ENCODE measurements at regions not wholly inside any gene's neighbourhood (a gene's known extent, or its start where the extent isn't known, plus 50 kb on each side); places are given as distances from the start of the nearest gene placed in this dataset.
A peak's percentile ranks its signal among the peaks of the same experiment; 100 is the strongest.

DNA sequence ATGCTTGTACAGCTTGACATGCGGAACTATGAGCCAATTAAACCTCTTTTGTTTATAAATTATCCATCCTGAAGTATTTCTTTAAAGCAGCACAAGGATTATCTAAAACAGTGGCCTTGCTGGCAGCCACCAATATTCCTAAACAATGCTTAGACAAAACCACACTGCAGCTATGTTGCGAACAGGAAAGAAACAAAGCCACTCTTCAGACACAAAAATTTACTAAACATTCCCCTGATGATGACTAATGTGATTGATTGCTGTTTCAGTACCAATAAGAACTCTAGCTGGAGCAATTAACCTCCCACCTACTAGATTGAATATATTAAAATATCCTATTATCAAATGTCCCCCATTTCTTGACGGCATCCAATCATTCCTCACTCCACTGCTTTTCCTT lies 325.8 kb upstream of the REG3G start:
- Histone ChIP-seq H3K27me3 (ENCODE audit: control insufficient read depth in 3 of 3, insufficient read depth in 3 of 3, low read length in 3 of 3) (no peaks in the 10 kb centered on the region), H3K9me3 (ENCODE audit: control insufficient read depth in 2 of 2, insufficient read depth in 1 of 2, low read depth in 1 of 2, low read length in 1 of 2) (no peaks in the 10 kb centered on the region), H3K27ac (ENCODE audit: low read depth in 1 of 3, low read length in 2 of 3) (no peak overlapping the region), H3K4me3 (ENCODE audit: low read depth in 1 of 3, low read length in 3 of 3) (no peak overlapping the region), H3K4me1 (ENCODE audit: control insufficient read depth in 3 of 3, insufficient read depth in 2 of 3, low read depth in 1 of 3, low read length in 2 of 3) (no peaks in the 10 kb centered on the region), H3K36me3 (ENCODE audit: control insufficient read depth in 3 of 3, insufficient read depth in 2 of 3, low read depth in 1 of 3, low read length in 3 of 3) (no peaks in the 10 kb centered on the region)
- FAIRE-seq = no peak
- WGBS, 3 donors = 63 to 79% (median 78%) methylated on average over 3 of the region's 3 CpGs
- no peak for DNase-seq

- DNase-seq (no peak), FAIRE-seq (no peak)
- Histone ChIP-seq H3K4me3 (ENCODE audit: low read depth in 1 of 3, low read length in 3 of 3) (no peak overlapping the region), H3K27me3 (ENCODE audit: control insufficient read depth in 3 of 3, insufficient read depth in 3 of 3, low read length in 3 of 3) (no peaks in the 10 kb centered on the region), H3K27ac (ENCODE audit: low read depth in 1 of 3, low read length in 2 of 3) (no peak overlapping the region), H3K36me3 (ENCODE audit: control insufficient read depth in 3 of 3, insufficient read depth in 2 of 3, low read depth in 1 of 3, low read length in 3 of 3) (no peaks in the 10 kb centered on the region), H3K4me1 (ENCODE audit: control insufficient read depth in 3 of 3, insufficient read depth in 2 of 3, low read depth in 1 of 3, low read length in 2 of 3) (no peaks in the 10 kb centered on the region), H3K9me3 (ENCODE audit: control insufficient read depth in 2 of 2, insufficient read depth in 1 of 2, low read depth in 1 of 2, low read length in 1 of 2) (no peaks in the 10 kb centered on the region)
- 92 to 94% (median 94%) methylated on average over 21 of the region's 21 CpGs for WGBS, 3 donors
Measured at GRCh38 chr2:78701546-78701945, 324.0 kb upstream of the REG3G start.

GRCh38 chr2:78707776-78708386 lies 317.6 kb upstream of the REG3G start:
- Histone ChIP-seq H3K27me3 (ENCODE audit: control insufficient read depth in 3 of 3, insufficient read depth in 3 of 3, low read length in 3 of 3) (no peaks in the 10 kb centered on the region), H3K36me3 (ENCODE audit: control insufficient read depth in 3 of 3, insufficient read depth in 2 of 3, low read depth in 1 of 3, low read length in 3 of 3) (no peaks in the 10 kb centered on the region), H3K4me1 (ENCODE audit: control insufficient read depth in 3 of 3, insufficient read depth in 2 of 3, low read depth in 1 of 3, low read length in 2 of 3) (no peaks in the 10 kb centered on the region), H3K4me3 (ENCODE audit: low read depth in 1 of 3, low read length in 3 of 3) (no peak overlapping the region), H3K9me3 (ENCODE audit: control insufficient read depth in 2 of 2, insufficient read depth in 1 of 2, low read depth in 1 of 2, low read length in 1 of 2) (no peaks in the 10 kb centered on the region), H3K27ac (ENCODE audit: low read depth in 1 of 3, low read length in 2 of 3) (no peak overlapping the region)
- DNase-seq = no peak
- no peak for FAIRE-seq

DNA sequence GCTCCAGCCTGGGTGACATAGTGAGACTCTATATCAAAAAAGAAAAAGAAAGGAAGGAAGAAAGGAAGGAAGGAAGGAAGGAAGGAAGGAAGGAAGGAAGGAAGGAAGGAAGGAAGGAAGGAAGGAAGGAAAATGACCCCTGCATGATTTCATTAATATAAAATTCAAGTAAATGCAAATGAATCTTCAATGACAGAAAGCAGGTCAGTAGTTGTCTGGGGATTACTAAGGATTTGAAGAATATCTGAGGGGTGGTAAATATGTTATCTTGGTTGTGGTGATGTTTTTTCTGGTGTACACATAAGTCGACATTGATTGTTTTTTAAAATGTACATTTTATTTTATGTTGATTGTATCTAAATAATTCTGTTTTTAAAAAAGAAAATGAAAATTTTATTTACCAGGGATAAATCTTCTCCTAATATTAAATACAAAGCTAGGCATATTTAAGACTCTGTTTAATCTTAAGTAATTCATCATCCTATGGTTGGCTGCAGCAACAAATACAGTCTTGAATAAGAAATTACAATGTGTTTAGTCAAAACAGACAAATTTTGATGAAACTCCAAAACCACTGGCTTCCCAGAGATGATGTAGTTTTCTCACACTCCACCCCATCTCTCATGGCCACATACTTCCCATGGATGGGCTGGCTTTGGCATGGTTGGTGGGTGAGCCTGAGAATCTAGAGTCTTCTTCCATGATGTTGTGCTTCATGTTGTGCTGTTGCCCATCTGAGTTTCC lies 314.7 kb upstream of the REG3G start:
- H3K27me3 ChIP-seq (ENCODE audit: control insufficient read depth in 3 of 3, insufficient read depth in 3 of 3, low read length in 3 of 3) = no peaks in the 10 kb centered on the region
- no peaks in the 10 kb centered on the region for H3K9me3 ChIP-seq (ENCODE audit: control insufficient read depth in 2 of 2, insufficient read depth in 1 of 2, low read depth in 1 of 2, low read length in 1 of 2)
- no peak for DNase-seq
- H3K4me1 ChIP-seq (ENCODE audit: control insufficient read depth in 3 of 3, insufficient read depth in 2 of 3, low read depth in 1 of 3, low read length in 2 of 3) = no peaks in the 10 kb centered on the region
- no peak for FAIRE-seq
- H3K27ac ChIP-seq (ENCODE audit: low read depth in 1 of 3, low read length in 2 of 3) = no peak overlapping the region
- no peaks in the 10 kb centered on the region for H3K36me3 ChIP-seq (ENCODE audit: control insufficient read depth in 3 of 3, insufficient read depth in 2 of 3, low read depth in 1 of 3, low read length in 3 of 3)
- H3K4me3 ChIP-seq (ENCODE audit: low read depth in 1 of 3, low read length in 3 of 3) = no peak overlapping the region
- WGBS, 3 donors = 77 to 92% (median 86%) methylated on average over 1 of the region's 1 CpG

DNA sequence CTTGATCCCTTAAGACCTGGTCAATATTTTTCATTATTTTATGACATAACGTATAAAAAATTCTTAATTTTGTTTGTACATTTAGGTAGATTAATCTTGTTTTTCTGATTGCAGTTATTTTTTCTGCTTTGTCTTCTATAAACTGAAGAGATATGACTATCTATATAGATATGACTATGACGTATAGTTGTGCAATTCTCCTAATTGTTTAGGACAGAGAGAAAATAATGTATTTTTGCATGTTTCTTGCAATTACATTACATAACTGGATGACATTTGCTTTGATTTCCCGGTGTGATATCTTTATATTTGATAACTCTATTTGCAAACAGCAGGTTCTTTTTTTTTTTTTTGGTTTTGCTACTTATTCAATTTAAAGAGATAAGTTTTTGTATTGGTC lies 310.2 kb upstream of the REG3G start:
- H3K27me3 ChIP-seq (ENCODE audit: control insufficient read depth in 3 of 3, insufficient read depth in 3 of 3, low read length in 3 of 3) = no peaks in the 10 kb centered on the region
- WGBS, 3 donors = 35 to 71% (median 36%) methylated on average over 3 of the region's 3 CpGs
- H3K4me1 ChIP-seq (ENCODE audit: control insufficient read depth in 3 of 3, insufficient read depth in 2 of 3, low read depth in 1 of 3, low read length in 2 of 3) = no peaks in the 10 kb centered on the region
- DNase-seq = no peak
- FAIRE-seq = no peak
- H3K36me3 ChIP-seq (ENCODE audit: control insufficient read depth in 3 of 3, insufficient read depth in 2 of 3, low read depth in 1 of 3, low read length in 3 of 3) = no peaks in the 10 kb centered on the region
- no peak overlapping the region for H3K27ac ChIP-seq (ENCODE audit: low read depth in 1 of 3, low read length in 2 of 3)
- H3K4me3 ChIP-seq (ENCODE audit: low read depth in 1 of 3, low read length in 3 of 3) = no peak overlapping the region
- H3K9me3 ChIP-seq (ENCODE audit: control insufficient read depth in 2 of 2, insufficient read depth in 1 of 2, low read depth in 1 of 2, low read length in 1 of 2) = no peaks in the 10 kb centered on the region

DNA sequence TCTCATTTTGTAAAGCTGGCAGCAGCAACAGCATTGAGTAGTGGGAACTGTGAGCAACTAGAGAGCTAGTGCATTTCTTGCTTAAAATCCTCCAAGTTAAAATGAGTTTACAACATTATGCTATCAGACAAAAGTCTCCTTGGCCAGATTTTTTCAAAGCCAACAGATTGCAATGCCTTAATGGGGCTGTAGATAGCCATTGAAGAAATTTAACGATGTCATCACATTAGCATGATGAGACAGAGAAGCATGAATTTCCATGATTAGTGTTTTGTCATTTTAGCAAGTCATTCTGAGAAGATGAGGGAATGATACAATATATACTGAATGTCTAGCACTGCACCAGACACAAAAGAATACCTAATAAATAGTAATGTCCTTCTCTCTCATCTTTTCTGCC lies 307.5 kb upstream of the REG3G start:
- H3K9me3 ChIP-seq (ENCODE audit: control insufficient read depth in 2 of 2, insufficient read depth in 1 of 2, low read depth in 1 of 2, low read length in 1 of 2) = no peaks in the 10 kb centered on the region
- no peaks in the 10 kb centered on the region for H3K36me3 ChIP-seq (ENCODE audit: control insufficient read depth in 3 of 3, insufficient read depth in 2 of 3, low read depth in 1 of 3, low read length in 3 of 3)
- no peaks in the 10 kb centered on the region for H3K27me3 ChIP-seq (ENCODE audit: control insufficient read depth in 3 of 3, insufficient read depth in 3 of 3, low read length in 3 of 3)
- H3K27ac ChIP-seq (ENCODE audit: low read depth in 1 of 3, low read length in 2 of 3) = no peak overlapping the region
- H3K4me1 ChIP-seq (ENCODE audit: control insufficient read depth in 3 of 3, insufficient read depth in 2 of 3, low read depth in 1 of 3, low read length in 2 of 3) = no peaks in the 10 kb centered on the region
- H3K4me3 ChIP-seq (ENCODE audit: low read depth in 1 of 3, low read length in 3 of 3) = no peak overlapping the region
- no peak for DNase-seq
- FAIRE-seq = no peak
- WGBS, 3 donors = 54 to 75% (median 66%) methylated on average over 1 of the region's 1 CpG

GRCh38 chr2:78718473-78718872 lies 307.0 kb upstream of the REG3G start:
- Histone ChIP-seq H3K4me1 (ENCODE audit: control insufficient read depth in 3 of 3, insufficient read depth in 2 of 3, low read depth in 1 of 3, low read length in 2 of 3) (no peaks in the 10 kb centered on the region), H3K9me3 (ENCODE audit: control insufficient read depth in 2 of 2, insufficient read depth in 1 of 2, low read depth in 1 of 2, low read length in 1 of 2) (no peaks in the 10 kb centered on the region), H3K36me3 (ENCODE audit: control insufficient read depth in 3 of 3, insufficient read depth in 2 of 3, low read depth in 1 of 3, low read length in 3 of 3) (no peaks in the 10 kb centered on the region), H3K27me3 (ENCODE audit: control insufficient read depth in 3 of 3, insufficient read depth in 3 of 3, low read length in 3 of 3) (no peaks in the 10 kb centered on the region), H3K4me3 (ENCODE audit: low read depth in 1 of 3, low read length in 3 of 3) (no peak overlapping the region), H3K27ac (ENCODE audit: low read depth in 1 of 3, low read length in 2 of 3) (no peak overlapping the region)
- FAIRE-seq (no peak), DNase-seq (no peak)
- 9 to 53% (median 21%) methylated on average over 1 of the region's 1 CpG for WGBS, 3 donors

DNA sequence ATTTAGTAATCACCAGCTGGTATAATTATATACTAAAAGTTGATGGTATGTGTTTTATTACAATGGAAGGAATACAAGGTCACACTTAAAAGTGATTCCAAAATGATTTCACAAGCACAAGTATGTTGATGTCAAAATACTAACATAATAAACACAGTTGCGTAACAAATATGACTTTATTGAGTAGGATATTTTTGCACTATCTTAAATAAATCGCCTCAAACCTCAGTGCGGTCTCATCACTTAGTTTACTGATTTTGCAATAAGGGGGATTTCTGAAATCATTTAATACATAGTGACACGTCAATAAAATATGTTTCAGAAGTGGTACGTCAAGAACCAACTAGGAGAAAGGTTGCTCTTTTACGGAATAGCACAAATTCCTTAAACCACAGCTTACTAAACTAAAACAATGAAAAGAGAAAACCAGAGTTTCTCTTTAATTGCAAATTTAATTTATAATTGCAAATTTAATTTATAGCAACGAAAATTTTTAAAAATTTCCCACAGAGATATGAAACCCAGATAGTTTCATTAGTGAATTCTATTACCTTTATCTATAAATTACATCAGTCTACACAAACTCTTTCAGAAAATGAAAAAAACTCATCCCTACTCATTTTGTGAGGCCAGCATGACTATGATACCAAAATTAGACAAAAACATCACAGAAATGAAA lies 304.0 kb upstream of the REG3G start:
- DNase-seq (no peak), FAIRE-seq (peak; percentile 39)
- no peaks in the 10 kb centered on the region for H3K27me3 ChIP-seq (ENCODE audit: control insufficient read depth in 3 of 3, insufficient read depth in 3 of 3, low read length in 3 of 3)
- H3K36me3 ChIP-seq (ENCODE audit: control insufficient read depth in 3 of 3, insufficient read depth in 2 of 3, low read depth in 1 of 3, low read length in 3 of 3) = no peaks in the 10 kb centered on the region
- no peak overlapping the region for H3K4me3 ChIP-seq (ENCODE audit: low read depth in 1 of 3, low read length in 3 of 3)
- H3K4me1 ChIP-seq (ENCODE audit: control insufficient read depth in 3 of 3, insufficient read depth in 2 of 3, low read depth in 1 of 3, low read length in 2 of 3) = no peaks in the 10 kb centered on the region
- no peaks in the 10 kb centered on the region for H3K9me3 ChIP-seq (ENCODE audit: control insufficient read depth in 2 of 2, insufficient read depth in 1 of 2, low read depth in 1 of 2, low read length in 1 of 2)
- WGBS, 3 donors = 77 to 82% (median 78%) methylated on average over 7 of the region's 7 CpGs
- no peak overlapping the region for H3K27ac ChIP-seq (ENCODE audit: low read depth in 1 of 3, low read length in 2 of 3)

Measured in small intestine (tissue), 7 donors.